MCF 10A (cell line): ENCODE measurements at regions not wholly inside any gene's neighbourhood (a gene's known extent, or its start where the extent isn't known, plus 50 kb on each side); places are given as distances from the start of the nearest gene placed in this dataset.
"Not testable (repeated sequence)": the region's sequence is repeated elsewhere in the genome, so short reads cannot be mapped to it uniquely, and the experiment has no call there.

Experiments
- BruUV-seq: library from RNA; stranded (reverse); fragments of 400-500 nt; replicated peaks from 2 replicates; lab custom pipeline; 2021; lab: Mats Ljungman, UMichigan
- CTCF ChIA-PET: fragments of 300-600 bp; sonication (Branson Sonifier 250); formaldehyde crosslinking; extraction: SDS; loops from one replicate; lab custom pipeline; 2021; ENCODE audit warnings: antibody characterized with exemption, inconsistent platforms; lab: Yijun Ruan, JAX
- POLR2A ChIA-PET: fragments of 300-600, 350-650 bp; sonication (Branson Sonifier 250); formaldehyde crosslinking; extraction: SDS; loops from one replicate; lab custom pipeline; 2020; ENCODE audit warnings: antibody characterized with exemption, inconsistent platforms; lab: Yijun Ruan, JAX
- DNase-seq: peaks from one replicate; pipeline ENCODE4 v3.0.0-alpha.2; 2018; ENCODE audit not compliant: unreplicated experiment
- H3K27ac Mint-ChIP-seq: one replicate; pipeline ENCODE4 v1.8.0; 2022; ENCODE audit warnings: mild to moderate bottlenecking, low read depth, mixed read lengths; ENCODE audit not compliant: unreplicated experiment
- H3K27me3 Mint-ChIP-seq: one replicate; pipeline ENCODE4 v1.8.0; 2022; ENCODE audit warnings: mixed read lengths; ENCODE audit not compliant: insufficient read depth, unreplicated experiment
- H3K36me3 Mint-ChIP-seq: one replicate; pipeline ENCODE4 v1.8.0; 2022; ENCODE audit warnings: mild to moderate bottlenecking, moderate library complexity, mixed read lengths; ENCODE audit not compliant: insufficient read depth, unreplicated experiment
- H3K4me1 Mint-ChIP-seq: one replicate; pipeline ENCODE4 v1.8.0; 2022; ENCODE audit warnings: mixed read lengths; ENCODE audit not compliant: insufficient read depth, unreplicated experiment
- H3K4me3 Mint-ChIP-seq: one replicate; pipeline ENCODE4 v1.8.0; 2022; ENCODE audit warnings: mild to moderate bottlenecking, moderate library complexity, mixed read lengths; ENCODE audit not compliant: unreplicated experiment
- H3K9me3 Mint-ChIP-seq: one replicate; pipeline ENCODE4 v1.8.0; 2022; ENCODE audit warnings: mixed read lengths; ENCODE audit not compliant: unreplicated experiment
- CTCF ChIP-seq: fragments of 200-600 bp; IDR thresholded peaks from one replicate; pipeline ENCODE4 v1.8.0; 2022; ENCODE audit warnings: antibody characterized with exemption, mild to moderate bottlenecking; ENCODE audit not compliant: unreplicated experiment
- intact Hi-C: fragments of 100-400 bp; cut with micrococcal nuclease; formaldehyde crosslinking; loops from 2 replicates; pipeline ENCODE4 v1.14.1; 2022

- Mint-ChIP-seq H3K4me1 (no peaks in the 10 kb centered on the region), H3K36me3 (no peaks in the 10 kb centered on the region), H3K4me3 (no peak overlapping the region), H3K27me3 (no peaks in the 10 kb centered on the region), H3K27ac (no peak overlapping the region), H3K9me3 (no peaks in the 10 kb centered on the region)
- no TSS peak for BruUV-seq
- intact Hi-C loops = no loop called here
- no peak for DNase-seq
- POLR2A ChIA-PET = interaction anchor here (0.6 kb wide), 1 partner anchor 225 kb away, joined by 3 read pairs; no protein-coding TSS in a partner anchor
- TF ChIP-seq CTCF = no peak
- CTCF ChIA-PET = no interaction called here
Measured at GRCh38 chr1:95657248-95657647, 423.2 kb downstream of the RWDD3 start.

- ChIA-PET POLR2A (interaction anchor here (0.7 kb wide), 1 partner anchor 9 kb away, joined by 3 read pairs; no protein-coding TSS in a partner anchor), CTCF (no interaction called here)
- intact Hi-C loops = no loop called here
- Mint-ChIP-seq H3K27ac (no peak overlapping the region), H3K9me3 (no peaks in the 10 kb centered on the region), H3K4me3 (no peak overlapping the region), H3K4me1 (no peaks in the 10 kb centered on the region), H3K36me3 (no peaks in the 10 kb centered on the region), H3K27me3 (no peaks in the 10 kb centered on the region)
- BruUV-seq = no TSS peak
- no peak for TF ChIP-seq CTCF
- DNase-seq = no peak
Measured at GRCh38 chr1:95659166-95659565, 425.2 kb downstream of the RWDD3 start.

GRCh38 chr1:95659588-95659987 lies 425.6 kb downstream of the RWDD3 start:
- no TSS peak for BruUV-seq
- CTCF ChIA-PET = no interaction called here
- TF ChIP-seq CTCF = no peak
- H3K27ac Mint-ChIP-seq = no peak overlapping the region
- no peaks in the 10 kb centered on the region for H3K27me3 Mint-ChIP-seq
- H3K4me1 Mint-ChIP-seq = no peaks in the 10 kb centered on the region
- DNase-seq = no peak
- no peak overlapping the region for H3K4me3 Mint-ChIP-seq
- no peaks in the 10 kb centered on the region for H3K36me3 Mint-ChIP-seq
- POLR2A ChIA-PET = no interaction called here
- H3K9me3 Mint-ChIP-seq = no peaks in the 10 kb centered on the region
- intact Hi-C loops = no loop called here

- Mint-ChIP-seq H3K9me3 (no peaks in the 10 kb centered on the region), H3K4me3 (no peak overlapping the region), H3K36me3 (no peaks in the 10 kb centered on the region), H3K27ac (no peak overlapping the region), H3K27me3 (no peaks in the 10 kb centered on the region), H3K4me1 (no peaks in the 10 kb centered on the region)
- ChIA-PET POLR2A (interaction anchor here (0.5 kb wide), 1 partner anchor 63 kb away, joined by 3 read pairs; no protein-coding TSS in a partner anchor), CTCF (interaction anchor here (0.6 to 0.9 kb wide), 2 partner anchors 9 to 11 kb away, joined by 3 read pairs; no protein-coding TSS in a partner anchor)
- no peak for DNase-seq
- intact Hi-C loops = no loop called here
- TF ChIP-seq CTCF = no peak
- BruUV-seq = no TSS peak
Measured at GRCh38 chr1:95660736-95661135, 426.7 kb downstream of the RWDD3 start.

- POLR2A ChIA-PET, intact Hi-C loops, H3K9me3 Mint-ChIP-seq, H3K27me3 Mint-ChIP-seq, DNase-seq, H3K4me3 Mint-ChIP-seq, H3K27ac Mint-ChIP-seq, BruUV-seq, H3K36me3 Mint-ChIP-seq, H3K4me1 Mint-ChIP-seq, CTCF ChIA-PET: not testable (repeated sequence)
Measured at GRCh38 chr1:95663530-95663929, 429.5 kb downstream of the RWDD3 start.
